PC-3 (cell line): ENCODE measurements at regions not wholly inside any gene's neighbourhood (a gene's known extent, or its start where the extent isn't known, plus 50 kb on each side); places are given as distances from the start of the nearest gene placed in this dataset.

Experiments
- CTCF ChIP-seq: fragments of 300-600 bp; sonication (generic); conservative IDR thresholded peaks from 2 replicates; pipeline ENCODE4 v1.5.1; 2017; ENCODE audit warnings: antibody characterized with exemption, low read depth, mild to moderate bottlenecking, low read length
- EZH2 ChIP-seq: fragments of 300-600 bp; sonication (generic); IDR thresholded peaks from one replicate; pipeline ENCODE4 v1.6.1; 2017; ENCODE audit warnings: antibody characterized with exemption, mild to moderate bottlenecking, low read length; ENCODE audit not compliant: unreplicated experiment
- EZH2phosphoT487 ChIP-seq: fragments of 300-600 bp; sonication (generic); IDR thresholded peaks from 2 replicates; pipeline ENCODE4 v1.6.1; 2018; ENCODE audit warnings: mild to moderate bottlenecking, antibody characterized with exemption, low read length, borderline replicate concordance

GRCh38 chr22:27445881-27446280, 355.7 kb downstream of the MN1 start:
- no peak for TF ChIP-seq EZH2phosphoT487
- no peak for TF ChIP-seq CTCF
- no peak for TF ChIP-seq EZH2
